Upper lobe of left lung (tissue), 6 donors: ENCODE measurements at regions not wholly inside any gene's neighbourhood (a gene's known extent, or its start where the extent isn't known, plus 50 kb on each side); places are given as distances from the start of the nearest gene placed in this dataset.

Source experiments
- ATAC-seq, 2 donors: fragments of 200-7000 bp; cut with Tn5 transposase; one replicate each; pipeline ENCODE4 v1.9.1; 2022; ENCODE audit warnings: mild to moderate bottlenecking in 2 of 2, moderate library complexity in 2 of 2; ENCODE audit not compliant: low FRiP score in 2 of 2
- DNase-seq, 2 donors: peaks; one replicate each; pipeline ENCODE4 v3.0.0-alpha.2; 2019 to 2020
- H3K27ac ChIP-seq, 4 donors: fragments of 200-600 bp; sonication (generic); one replicate each; pipeline ENCODE4 v1.5.1; 2016 to 2019
- H3K27me3 ChIP-seq, 4 donors: fragments of 200-600 bp; sonication (generic); one replicate each; pipeline ENCODE4 v1.5.1; 2017 to 2019
- H3K36me3 ChIP-seq, 4 donors: fragments of 200-600 bp; sonication (generic); one replicate each; pipeline ENCODE4 v1.5.1; 2016 to 2019
- H3K4me1 ChIP-seq, 4 donors: fragments of 200-600 bp; sonication (generic); one replicate each; pipeline ENCODE4 v1.5.1; 2018 to 2019
- H3K4me3 ChIP-seq, 4 donors: fragments of 200-600 bp; sonication (generic); one replicate each; pipeline ENCODE4 v1.5.1; 2017 to 2019; ENCODE audit warnings: mild to moderate bottlenecking in 2 of 4, moderate library complexity in 1 of 4
- H3K9me3 ChIP-seq, 4 donors: fragments of 200-600 bp; sonication (generic); one replicate each; pipeline ENCODE4 v1.5.1; 2018 to 2019
- EP300 ChIP-seq, 4 donors: sonication (generic); formaldehyde crosslinking; IDR thresholded peaks; one replicate each; pipeline ENCODE4 v1.5.1; 2017; ENCODE audit warnings: antibody characterized with exemption in 4 of 4, control low read depth in 2 of 4
- POLR2A ChIP-seq, 4 donors: fragments of 450-650 bp; IDR thresholded peaks; one replicate each; pipeline ENCODE4 v1.5.1; 2016 to 2017; ENCODE audit warnings: antibody characterized with exemption in 4 of 4, mild to moderate bottlenecking in 2 of 4
- POLR2AphosphoS5 ChIP-seq, 2 donors: sonication (generic); formaldehyde crosslinking; IDR thresholded peaks; one replicate each; pipeline ENCODE4 v1.5.1; 2017; ENCODE audit warnings: antibody characterized with exemption in 2 of 2
- WGBS, 2 donors: methylation state at CpG; one replicate each; pipeline ENCODE4 v1.1.5; 2017 to 2018; 5-methylcytosine and 5-hydroxymethylcytosine counted together
- TF ChIP-seq, protein P1 (sequence below), 6 experiments: fragments of 450-650 bp in 4 of 6; fragments of 200-600 bp in 2 of 6; sonication (generic) in 2 of 6; IDR thresholded peaks; one replicate each; pipeline ENCODE4 v1.5.1; 2016 to 2019; ENCODE audit warnings: antibody characterized with exemption in 6 of 6
- donor health status: DM: no; HTN: no; CAD: no; lungs with moderate emphysema.
- donor health status: DM: no; HTN: yes; CAD: no; lungs with severe emphysema.

- no peak overlapping the region for H3K4me3 ChIP-seq
- H3K9me3 ChIP-seq: no peaks in the 10 kb centered on the region
- no peaks in the 10 kb centered on the region for H3K4me1 ChIP-seq
- WGBS, 2 donors: 84 to 89% methylated on average over 6 of the region's 6 CpGs
- no peak for ATAC-seq
- H3K27ac ChIP-seq: no peak overlapping the region
- no peaks in the 10 kb centered on the region for H3K27me3 ChIP-seq
- TF ChIP-seq, protein P1, sequence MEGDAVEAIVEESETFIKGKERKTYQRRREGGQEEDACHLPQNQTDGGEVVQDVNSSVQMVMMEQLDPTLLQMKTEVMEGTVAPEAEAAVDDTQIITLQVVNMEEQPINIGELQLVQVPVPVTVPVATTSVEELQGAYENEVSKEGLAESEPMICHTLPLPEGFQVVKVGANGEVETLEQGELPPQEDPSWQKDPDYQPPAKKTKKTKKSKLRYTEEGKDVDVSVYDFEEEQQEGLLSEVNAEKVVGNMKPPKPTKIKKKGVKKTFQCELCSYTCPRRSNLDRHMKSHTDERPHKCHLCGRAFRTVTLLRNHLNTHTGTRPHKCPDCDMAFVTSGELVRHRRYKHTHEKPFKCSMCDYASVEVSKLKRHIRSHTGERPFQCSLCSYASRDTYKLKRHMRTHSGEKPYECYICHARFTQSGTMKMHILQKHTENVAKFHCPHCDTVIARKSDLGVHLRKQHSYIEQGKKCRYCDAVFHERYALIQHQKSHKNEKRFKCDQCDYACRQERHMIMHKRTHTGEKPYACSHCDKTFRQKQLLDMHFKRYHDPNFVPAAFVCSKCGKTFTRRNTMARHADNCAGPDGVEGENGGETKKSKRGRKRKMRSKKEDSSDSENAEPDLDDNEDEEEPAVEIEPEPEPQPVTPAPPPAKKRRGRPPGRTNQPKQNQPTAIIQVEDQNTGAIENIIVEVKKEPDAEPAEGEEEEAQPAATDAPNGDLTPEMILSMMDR (IDR thresholded peaks at IDR 0.05): no peak
- TF ChIP-seq EP300 (IDR thresholded peaks at IDR 0.05): no peak
- no peak for TF ChIP-seq POLR2A (IDR thresholded peaks at IDR 0.05)
- no peak for TF ChIP-seq POLR2AphosphoS5 (IDR thresholded peaks at IDR 0.05)
- no peaks in the 10 kb centered on the region for H3K36me3 ChIP-seq
- DNase-seq: no peak
These were observed 1022.9 kb downstream of the BCL11B start for GRCh38 chr14:98249057-98249456.

DNA sequence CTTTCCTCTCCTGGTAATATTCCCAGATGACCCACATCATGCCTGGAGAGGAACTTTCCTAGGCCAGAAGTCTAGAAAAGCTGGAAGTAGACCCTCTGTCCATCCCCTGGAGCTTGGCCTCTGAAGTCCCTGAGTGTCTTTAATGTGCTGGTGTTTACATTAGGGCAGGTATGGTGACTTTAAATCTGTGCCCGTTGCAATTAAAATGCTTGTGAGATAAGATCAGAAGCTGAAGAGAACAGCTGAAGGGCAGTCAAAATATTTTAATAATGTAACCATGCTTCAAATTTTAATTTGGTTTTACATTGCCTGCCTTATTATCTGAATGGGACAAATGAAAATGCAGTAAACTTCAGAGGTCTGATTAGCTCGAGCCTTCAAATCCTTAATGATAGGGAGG lies 1022.5 kb downstream of the BCL11B start:
- no peak for ATAC-seq
- H3K27ac ChIP-seq: no peak overlapping the region
- DNase-seq: no peak
- no peak overlapping the region for H3K4me3 ChIP-seq
- no peaks in the 10 kb centered on the region for H3K27me3 ChIP-seq
- WGBS, 2 donors: 49 to 63% methylated on average over 2 of the region's 2 CpGs
- TF ChIP-seq, protein P1 (IDR thresholded peaks at IDR 0.05): no peak
- TF ChIP-seq POLR2AphosphoS5 (IDR thresholded peaks at IDR 0.05): no peak
- no peak for TF ChIP-seq EP300 (IDR thresholded peaks at IDR 0.05)
- TF ChIP-seq POLR2A (IDR thresholded peaks at IDR 0.05): no peak
- H3K36me3 ChIP-seq: no peaks in the 10 kb centered on the region
- H3K9me3 ChIP-seq: no peaks in the 10 kb centered on the region
- no peaks in the 10 kb centered on the region for H3K4me1 ChIP-seq

DNA sequence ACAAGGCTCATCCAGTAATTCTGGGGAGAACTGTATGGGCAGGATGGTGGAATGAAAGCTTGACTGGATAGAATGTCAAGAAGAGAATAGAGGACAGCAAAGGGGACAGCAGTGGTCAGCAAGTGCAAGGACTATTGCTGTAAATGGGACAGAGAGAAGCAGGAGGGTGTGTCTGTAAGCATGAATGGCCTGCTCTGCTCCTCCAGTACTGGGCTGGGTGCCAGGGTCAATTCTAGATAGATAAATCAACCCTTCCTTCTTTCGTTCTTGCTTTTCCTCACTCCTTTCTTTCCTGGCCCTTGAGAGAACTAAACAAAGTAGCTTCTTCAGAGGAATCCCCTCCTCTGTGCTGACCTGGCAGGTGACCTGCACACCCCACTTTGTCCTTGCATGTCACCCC lies 1019.2 kb downstream of the BCL11B start:
- DNase-seq: no peak
- no peaks in the 10 kb centered on the region for H3K4me1 ChIP-seq
- no peak for ATAC-seq

DNA sequence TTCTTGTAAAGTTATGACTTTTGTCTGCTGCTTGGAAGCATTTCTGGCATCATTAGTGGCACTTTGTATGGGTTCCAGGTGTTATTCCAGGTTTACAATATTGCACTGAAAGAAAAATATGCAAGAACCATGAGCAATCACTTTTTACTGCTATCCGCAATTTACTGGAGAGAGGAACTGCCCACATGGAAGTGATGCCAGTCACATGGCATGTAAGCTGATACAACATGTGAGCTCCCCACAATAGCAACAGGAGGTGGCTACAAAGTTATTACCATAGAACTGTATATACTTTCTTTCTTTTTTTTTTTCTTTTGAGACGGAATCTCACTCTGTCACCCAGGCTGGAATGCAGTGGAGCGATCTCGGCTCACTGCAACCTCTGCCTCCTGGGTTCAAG lies 1012.1 kb downstream of the BCL11B start:
- 60 to 74% methylated on average over 4 of the region's 4 CpGs for WGBS, 2 donors
- no peaks in the 10 kb centered on the region for H3K27me3 ChIP-seq
- ATAC-seq: no peak
- no peak for DNase-seq
- H3K4me3 ChIP-seq: no peak overlapping the region
- no peaks in the 10 kb centered on the region for H3K36me3 ChIP-seq
- no peaks in the 10 kb centered on the region for H3K4me1 ChIP-seq
- H3K9me3 ChIP-seq: no peaks in the 10 kb centered on the region
- H3K27ac ChIP-seq: no peak overlapping the region
- TF ChIP-seq, protein P1 (IDR thresholded peaks at IDR 0.05): no peak
- TF ChIP-seq EP300 (IDR thresholded peaks at IDR 0.05) (no peak), POLR2A (IDR thresholded peaks at IDR 0.05) (no peak), POLR2AphosphoS5 (IDR thresholded peaks at IDR 0.05) (no peak)

More for the DNA sequence above, 1019.2 kb downstream of the BCL11B start:
- Histone ChIP-seq H3K36me3 (no peaks in the 10 kb centered on the region), H3K27me3 (no peaks in the 10 kb centered on the region), H3K4me3 (no peak overlapping the region), H3K27ac (no peak overlapping the region), H3K9me3 (no peaks in the 10 kb centered on the region)
- WGBS, 2 donors: 24 to 36% methylated on average over 1 of the region's 1 CpG
- TF ChIP-seq POLR2AphosphoS5 (IDR thresholded peaks at IDR 0.05): no peak
- TF ChIP-seq, protein P1 (IDR thresholded peaks at IDR 0.05): no peak
- no peak for TF ChIP-seq POLR2A (IDR thresholded peaks at IDR 0.05)
- no peak for TF ChIP-seq EP300 (IDR thresholded peaks at IDR 0.05)

GRCh38 chr14:98262566-98262965 lies 1009.4 kb downstream of the BCL11B start:
- no peaks in the 10 kb centered on the region for H3K9me3 ChIP-seq
- 93 to 96% methylated on average over 5 of the region's 5 CpGs for WGBS, 2 donors
- H3K27me3 ChIP-seq: no peaks in the 10 kb centered on the region
- H3K27ac ChIP-seq: no peak overlapping the region
- ATAC-seq: no peak
- TF ChIP-seq EP300 (IDR thresholded peaks at IDR 0.05) (no peak), POLR2A (IDR thresholded peaks at IDR 0.05) (no peak), POLR2AphosphoS5 (IDR thresholded peaks at IDR 0.05) (no peak)
- TF ChIP-seq, protein P1 (IDR thresholded peaks at IDR 0.05): no peak
- H3K4me1 ChIP-seq: no peaks in the 10 kb centered on the region
- no peak for DNase-seq
- no peaks in the 10 kb centered on the region for H3K36me3 ChIP-seq
- no peak overlapping the region for H3K4me3 ChIP-seq
